ENCODE measurements at regions not wholly inside any gene's neighbourhood (a gene's known extent, or its start where the extent isn't known, plus 50 kb on each side); places are given as distances from the start of the nearest gene placed in this dataset.

- Histone ChIP-seq H4K91ac (replicated peaks; ENCODE audit: insufficient read length, low read length) (no peak overlapping the region), H3K4me2 (ENCODE audit: insufficient read depth in 1 of 2, low read depth in 2 of 2, low read length in 2 of 2) (no peak overlapping the region), H2AFZ (ENCODE audit: low read length) (no peak overlapping the region), H3K56ac (replicated peaks; ENCODE audit: insufficient read length, low read depth, low read length) (no peak overlapping the region), H2BK5ac (ENCODE audit: low read depth, low read length) (no peak overlapping the region), H3K14ac (ENCODE audit: insufficient read length) (no peak overlapping the region), H3K27me3 (replicated peaks in 1 of 4; ENCODE audit: control insufficient read depth in 3 of 4, extremely low read depth in 1 of 4, insufficient read depth in 3 of 4, low read length in 3 of 4) (no peaks in the 10 kb centered on the region), H3K36me3 (ENCODE audit: control insufficient read depth in 2 of 4, insufficient read depth in 4 of 4, low read length in 3 of 4) (no peaks in the 10 kb centered on the region), H2BK15ac (ENCODE audit: low read length) (no peak overlapping the region), H4K8ac (ENCODE audit: extremely low read depth, insufficient read depth, low read length) (no peak overlapping the region), H3K9me3 (ENCODE audit: insufficient read depth in 2 of 2, low read depth in 1 of 2, low read length in 1 of 2) (no peaks in the 10 kb centered on the region), H4K20me1 (replicated peaks in 1 of 2; ENCODE audit: control insufficient read depth in 1 of 2, insufficient read depth in 2 of 2, low read length in 2 of 2) (no peaks in the 10 kb centered on the region), H2BK20ac (ENCODE audit: low read length) (no peak overlapping the region), H4K5ac (ENCODE audit: insufficient read length, low read depth, low read length) (no peak overlapping the region), H3K23ac (ENCODE audit: insufficient read length) (no peak overlapping the region), H3K79me1 (ENCODE audit: low read depth, low read length) (no peaks in the 10 kb centered on the region), H3K27ac (ENCODE audit: low read depth, low read length) (no peak overlapping the region), H3K4ac (replicated peaks; ENCODE audit: insufficient read length, low read depth, low read length) (no peak overlapping the region), H2BK12ac (ENCODE audit: low read depth, low read length) (no peak overlapping the region), H3K18ac (ENCODE audit: extremely low read depth, low read length) (no peak overlapping the region), H3K79me2 (ENCODE audit: control insufficient read depth in 1 of 2, insufficient read depth in 2 of 2, low read length in 2 of 2) (no peaks in the 10 kb centered on the region), H3K9ac (replicated peaks in 1 of 4; ENCODE audit: extremely low read depth in 1 of 4, low read depth in 3 of 4, low read length in 3 of 4) (no peak overlapping the region), H2BK120ac (replicated peaks; ENCODE audit: low read depth, low read length) (no peak overlapping the region), H3K23me2 (ENCODE audit: low read depth, low read length) (no peaks in the 10 kb centered on the region), H2AK5ac (ENCODE audit: low read depth, low read length) (no peak overlapping the region), H3K4me3 (ENCODE audit: extremely low read depth in 1 of 4, insufficient read depth in 2 of 4, low read depth in 3 of 4, low read length in 4 of 4) (no peak overlapping the region), H3K4me1 (replicated peaks in 1 of 4; ENCODE audit: control insufficient read depth in 3 of 4, insufficient read depth in 4 of 4, low read length in 3 of 4) (no peaks in the 10 kb centered on the region)
- no peak for FAIRE-seq
- POLR2A ChIA-PET (ENCODE audit: partially characterized antibody): no interaction called here
- 95% methylated on average over 1 of the region's 1 CpG; no CpG with 5 or more reads in 1 of the 2 experiments for WGBS, 2 experiments (ENCODE audit: extremely low coverage in 1 of 2, insufficient coverage in 1 of 2, insufficient read length in 1 of 2, insufficient replicate concordance in 2 of 2, low coverage in 1 of 2, low lambda C conversion rate in 2 of 2, missing lambda C conversion rate in 1 of 2)
- no peak for TF ChIP-seq YY1 (IDR thresholded peaks at IDR 0.05; ENCODE audit: low read depth, low read length)
- TF ChIP-seq FOSL1 (IDR thresholded peaks at IDR 0.05; ENCODE audit: insufficient read depth, low read depth, low read length): no peak
- TF ChIP-seq CBX8 (IDR thresholded peaks at IDR 0.05; ENCODE audit: borderline replicate concordance, low read depth, low read length): no peak
- TF ChIP-seq E2F6 (IDR thresholded peaks at IDR 0.05): no peak
- TF ChIP-seq GTF2F1 (IDR thresholded peaks at IDR 0.05; ENCODE audit: borderline replicate concordance, low read depth, low read length): no peak
- TF ChIP-seq ATF2 (IDR thresholded peaks at IDR 0.05; ENCODE audit: low read length): no peak
- TF ChIP-seq SP2 (IDR thresholded peaks at IDR 0.05; ENCODE audit: low read length): no peak
- TF ChIP-seq POLR2A (IDR thresholded peaks at IDR 0.05; ENCODE audit: control extremely low read depth in 1 of 2, low read depth in 2 of 2, low read length in 2 of 2): no peak
- CTCF ChIA-PET (ENCODE audit: partially characterized antibody): interaction anchor here (1.1 to 1.5 kb wide), 2 partner anchors 12 to 159 kb away, joined by 3 read pairs; no protein-coding TSS in a partner anchor
- DNase-seq (ENCODE audit: low read depth in 1 of 2, low spot score in 2 of 2): no peak
These were observed 456.9 kb upstream of the JAG1 start for GRCh38 chr20:11130554-11131166.

Data from H1 (cell line).